Testis (tissue), 2 donors: ENCODE measurements at regions not wholly inside any gene's neighbourhood (a gene's known extent, or its start where the extent isn't known, plus 50 kb on each side); places are given as distances from the start of the nearest gene placed in this dataset.
"Not testable (repeated sequence)": the region's sequence is repeated elsewhere in the genome, so short reads cannot be mapped to it uniquely, and the experiment has no call there.

Experiments used
- DNase-seq: peaks from one replicate; pipeline ENCODE4 v3.0.0-alpha.2; 2019
- H3K27ac ChIP-seq, 2 donors: fragments of 200-600 bp; sonication (generic); one replicate each; pipeline ENCODE4 v1.5.1; 2019
- H3K27me3 ChIP-seq: fragments of 200-600 bp; sonication (generic); one replicate; pipeline ENCODE4 v1.5.1; 2019
- H3K36me3 ChIP-seq: fragments of 200-600 bp; sonication (generic); one replicate; pipeline ENCODE4 v1.5.1; 2017; ENCODE audit warnings: low read depth; ENCODE audit errors: missing control alignments
- H3K4me1 ChIP-seq: fragments of 200-600 bp; sonication (generic); one replicate; pipeline ENCODE4 v1.5.1; 2019
- H3K4me3 ChIP-seq, 2 donors: fragments of 200-600 bp; sonication (generic); one replicate each; pipeline ENCODE4 v1.5.1; 2017 to 2019
- H3K9me3 ChIP-seq: fragments of 200-600 bp; sonication (generic); one replicate; pipeline ENCODE4 v1.5.1; 2017
- POLR2A ChIP-seq: fragments of 450-650 bp; IDR thresholded peaks from one replicate; pipeline ENCODE4 v1.6.1; 2017; ENCODE audit warnings: antibody characterized with exemption, mild to moderate bottlenecking, moderate library complexity
- WGBS, 2 donors: methylation state at CpG; one replicate each; pipeline ENCODE4 v1.1.5; 2018; 5-methylcytosine and 5-hydroxymethylcytosine counted together
- intact Hi-C: fragments of 100-400 bp; cut with DNase I; formaldehyde crosslinking; loops from one replicate; pipeline ENCODE4 v1.15.1; 2023; ENCODE audit warnings: low total_unique reads
- TF ChIP-seq, protein P1 (sequence below), 3 experiments: fragments of 450-650 bp in 2 of 3; fragments of 200-600 bp in 1 of 3; sonication (generic) in 1 of 3; IDR thresholded peaks; one replicate each; pipeline ENCODE4 v1.5.1; 2016 to 2019; ENCODE audit warnings: antibody characterized with exemption in 3 of 3, mild to moderate bottlenecking in 2 of 3, moderate library complexity in 1 of 3

DNA sequence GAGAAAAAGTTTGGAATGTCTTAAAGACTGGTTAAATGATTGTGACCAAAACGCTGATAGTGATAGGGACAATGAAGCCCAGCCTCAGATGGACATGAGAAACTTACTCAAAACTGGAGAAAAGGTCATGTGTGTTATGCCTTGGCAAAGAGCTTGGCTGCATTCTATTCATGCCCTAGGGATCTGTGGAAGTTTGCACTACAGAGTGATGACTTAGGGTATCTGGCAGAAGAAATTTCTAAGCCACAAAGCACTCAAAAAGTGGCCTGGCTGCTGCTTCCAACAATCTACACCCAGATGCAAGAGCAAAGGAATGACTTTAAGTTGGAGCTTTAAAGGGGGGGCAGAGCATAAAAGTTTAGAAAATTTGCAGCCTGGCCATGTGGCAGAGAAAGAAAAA is 521.3 kb downstream of the UQCRFS1 start:
- intact Hi-C loops, result no loop called here
- TF ChIP-seq, protein P1, sequence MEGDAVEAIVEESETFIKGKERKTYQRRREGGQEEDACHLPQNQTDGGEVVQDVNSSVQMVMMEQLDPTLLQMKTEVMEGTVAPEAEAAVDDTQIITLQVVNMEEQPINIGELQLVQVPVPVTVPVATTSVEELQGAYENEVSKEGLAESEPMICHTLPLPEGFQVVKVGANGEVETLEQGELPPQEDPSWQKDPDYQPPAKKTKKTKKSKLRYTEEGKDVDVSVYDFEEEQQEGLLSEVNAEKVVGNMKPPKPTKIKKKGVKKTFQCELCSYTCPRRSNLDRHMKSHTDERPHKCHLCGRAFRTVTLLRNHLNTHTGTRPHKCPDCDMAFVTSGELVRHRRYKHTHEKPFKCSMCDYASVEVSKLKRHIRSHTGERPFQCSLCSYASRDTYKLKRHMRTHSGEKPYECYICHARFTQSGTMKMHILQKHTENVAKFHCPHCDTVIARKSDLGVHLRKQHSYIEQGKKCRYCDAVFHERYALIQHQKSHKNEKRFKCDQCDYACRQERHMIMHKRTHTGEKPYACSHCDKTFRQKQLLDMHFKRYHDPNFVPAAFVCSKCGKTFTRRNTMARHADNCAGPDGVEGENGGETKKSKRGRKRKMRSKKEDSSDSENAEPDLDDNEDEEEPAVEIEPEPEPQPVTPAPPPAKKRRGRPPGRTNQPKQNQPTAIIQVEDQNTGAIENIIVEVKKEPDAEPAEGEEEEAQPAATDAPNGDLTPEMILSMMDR (IDR thresholded peaks at IDR 0.05), result no peak
- no peak for TF ChIP-seq POLR2A
- Histone ChIP-seq H3K27ac (no peak overlapping the region), H3K36me3 (no peaks in the 10 kb centered on the region), H3K4me1 (no peaks in the 10 kb centered on the region), H3K27me3 (no peaks in the 10 kb centered on the region), H3K9me3 (no peaks in the 10 kb centered on the region), H3K4me3 (no peak overlapping the region)
- 81 to 87% methylated on average over 1 of the region's 1 CpG for WGBS, 2 donors
- DNase-seq, result no peak

DNA sequence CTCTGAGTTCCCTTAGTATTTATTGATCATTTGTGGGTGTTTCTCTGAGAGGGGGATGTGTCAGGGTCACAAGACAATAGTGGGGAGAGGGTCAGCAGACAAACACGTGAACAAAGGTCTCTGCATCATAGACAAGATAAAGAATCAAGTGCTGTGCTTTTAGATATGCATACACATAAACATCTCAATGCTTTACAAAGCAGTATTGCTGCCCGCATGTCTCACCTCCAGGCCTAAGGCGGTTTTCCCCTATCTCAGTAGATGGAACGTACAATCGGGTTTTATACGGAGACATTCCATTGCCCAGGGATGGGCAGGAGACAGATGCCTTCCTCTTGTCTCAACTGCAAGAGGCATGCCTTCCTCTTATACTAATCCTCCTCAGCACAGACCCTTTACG is 523.5 kb downstream of the UQCRFS1 start:
- intact Hi-C loops, H3K4me1 ChIP-seq, H3K36me3 ChIP-seq, DNase-seq, H3K27ac ChIP-seq, H3K4me3 ChIP-seq, H3K27me3 ChIP-seq, H3K9me3 ChIP-seq: not testable (repeated sequence)
- 69 to 82% methylated on average over 7 of the region's 7 CpGs for WGBS, 2 donors

DNA sequence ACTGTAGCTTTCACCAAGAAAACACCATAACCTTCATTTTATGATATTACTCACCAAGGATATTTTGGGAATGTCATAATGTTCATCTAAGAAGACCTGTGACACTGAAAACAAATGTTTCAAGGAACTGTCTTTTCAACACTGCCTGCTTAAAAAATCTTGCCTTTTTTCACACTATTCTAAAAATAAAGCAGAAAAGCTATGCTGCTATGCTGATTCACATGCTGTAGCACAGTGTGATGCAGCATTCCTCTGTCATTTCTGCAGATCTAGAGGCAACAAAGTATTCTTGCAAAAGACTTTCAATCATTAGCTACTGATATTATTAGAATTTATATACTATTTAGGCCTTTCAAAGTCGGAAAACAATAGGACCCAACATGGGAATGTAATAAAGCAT is 525.7 kb downstream of the UQCRFS1 start:
- WGBS, 2 donors, result 59 to 67% methylated on average over 1 of the region's 1 CpG
- Histone ChIP-seq H3K4me1 (no peaks in the 10 kb centered on the region), H3K27ac (no peak overlapping the region), H3K27me3 (no peaks in the 10 kb centered on the region), H3K4me3 (no peak overlapping the region), H3K36me3 (no peaks in the 10 kb centered on the region), H3K9me3 (no peaks in the 10 kb centered on the region)
- no peak for DNase-seq
- intact Hi-C loops, result no loop called here
- no peak for TF ChIP-seq POLR2A
- TF ChIP-seq, protein P1 (IDR thresholded peaks at IDR 0.05), result no peak

DNA sequence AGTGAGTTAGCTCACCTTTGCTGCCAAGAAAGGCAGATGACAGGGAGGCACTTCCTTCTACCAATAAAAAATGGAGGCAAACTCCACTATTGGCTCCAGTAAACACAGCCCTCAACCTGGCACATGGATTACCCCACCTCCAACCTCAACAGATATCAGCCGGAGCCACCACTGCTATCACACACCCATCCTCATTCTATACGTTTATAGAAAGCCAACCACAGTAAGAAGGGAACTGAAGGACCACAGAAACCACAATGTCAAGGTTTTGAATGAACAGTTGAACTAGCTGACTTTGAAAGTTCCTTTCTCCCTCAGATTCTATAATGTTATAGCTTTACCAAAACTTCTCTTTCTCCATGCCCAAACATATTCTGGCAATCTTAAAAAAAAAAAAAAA is 526.2 kb downstream of the UQCRFS1 start:
- no peaks in the 10 kb centered on the region for H3K27me3 ChIP-seq
- H3K27ac ChIP-seq, result no peak overlapping the region
- no peak for TF ChIP-seq POLR2A
- TF ChIP-seq, protein P1 (IDR thresholded peaks at IDR 0.05), result no peak
- no peaks in the 10 kb centered on the region for H3K4me1 ChIP-seq
- no peak for DNase-seq
- intact Hi-C loops, result no loop called here
- 66 to 86% methylated on average over 2 of the region's 2 CpGs for WGBS, 2 donors
- H3K4me3 ChIP-seq, result no peak overlapping the region
- no peaks in the 10 kb centered on the region for H3K9me3 ChIP-seq
- no peaks in the 10 kb centered on the region for H3K36me3 ChIP-seq

DNA sequence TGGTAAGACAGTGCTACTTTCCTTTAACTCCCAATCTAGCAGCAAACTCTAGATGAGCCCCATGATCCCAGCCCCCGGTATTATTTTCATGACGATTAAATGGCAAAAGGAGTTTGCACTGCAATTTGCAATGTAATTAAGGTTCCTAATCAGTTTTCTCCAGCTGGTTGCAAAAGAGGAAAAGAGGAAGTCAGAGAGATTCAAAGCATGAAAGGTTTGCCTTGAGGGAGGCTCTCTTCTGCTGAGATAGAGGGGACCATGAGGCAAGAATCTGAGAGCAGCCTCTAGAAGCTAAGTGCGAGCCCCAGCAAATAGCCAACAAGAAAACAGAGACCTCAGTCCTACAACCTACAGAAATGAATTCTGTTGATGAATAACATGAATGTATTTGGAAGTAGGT is 527.1 kb downstream of the UQCRFS1 start:
- H3K27ac ChIP-seq, result no peak overlapping the region
- intact Hi-C loops, result no loop called here
- no peak overlapping the region for H3K4me3 ChIP-seq
- DNase-seq, result no peak
- H3K4me1 ChIP-seq, result no peaks in the 10 kb centered on the region
- no peaks in the 10 kb centered on the region for H3K36me3 ChIP-seq
- H3K9me3 ChIP-seq, result no peaks in the 10 kb centered on the region
- WGBS, 2 donors, result 90 to 99% methylated on average over 3 of the region's 3 CpGs
- no peaks in the 10 kb centered on the region for H3K27me3 ChIP-seq
- no peak for TF ChIP-seq POLR2A
- TF ChIP-seq, protein P1 (IDR thresholded peaks at IDR 0.05), result no peak

DNA sequence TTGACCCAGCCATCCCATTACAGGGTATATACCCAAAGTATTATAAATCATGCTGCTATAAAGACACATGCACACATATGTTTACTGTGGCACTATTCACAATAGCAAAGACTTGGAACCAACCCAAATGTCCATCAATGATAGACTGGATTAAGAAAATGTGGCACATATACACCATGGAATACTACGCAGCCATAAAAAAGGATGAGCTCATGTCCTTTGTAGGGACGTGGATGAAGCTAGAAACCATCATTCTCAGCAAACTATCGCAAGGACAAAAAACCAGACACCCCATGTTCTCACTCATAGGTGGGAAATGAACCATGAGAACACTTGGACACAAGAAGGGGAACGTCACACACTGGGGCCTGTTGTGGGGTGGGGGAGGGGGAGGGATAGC is 527.9 kb downstream of the UQCRFS1 start:
- DNase-seq, H3K36me3 ChIP-seq, H3K9me3 ChIP-seq, H3K27me3 ChIP-seq, intact Hi-C loops, H3K4me1 ChIP-seq, H3K4me3 ChIP-seq, H3K27ac ChIP-seq: not testable (repeated sequence)
- 76 to 83% methylated on average over 4 of the region's 4 CpGs for WGBS, 2 donors
